ENCODE measurements at regions not wholly inside any gene's neighbourhood (a gene's known extent, or its start where the extent isn't known, plus 50 kb on each side); places are given as distances from the start of the nearest gene placed in this dataset.

DNA sequence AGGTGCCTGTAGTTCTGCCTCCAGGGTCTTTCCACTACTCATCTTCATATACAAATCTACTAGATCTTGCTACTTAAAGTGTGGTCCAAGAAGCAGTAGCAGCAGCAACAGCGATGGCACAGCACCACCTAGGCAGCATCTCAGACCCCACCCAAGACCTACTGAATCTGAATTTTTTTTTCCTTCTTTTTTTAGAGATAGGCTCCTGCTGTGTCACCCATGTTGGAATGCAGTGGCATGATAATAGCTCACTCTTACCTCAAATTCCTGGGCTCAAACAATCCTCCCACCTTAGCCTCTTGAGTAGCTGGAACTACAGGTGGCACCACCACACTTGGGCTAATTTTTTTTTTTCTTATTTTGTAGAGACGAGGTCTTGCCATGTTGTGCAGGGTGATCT, 346.7 kb upstream of the TGFBR2 start:
- TF ChIP-seq POLR2A (IDR thresholded peaks at IDR 0.05; ENCODE audit: low read length) (no peak), GATA1 (IDR thresholded peaks at IDR 0.05; ENCODE audit: low read depth, low read length) (no peak)
